HG03025 (cell line): ENCODE measurements at regions not wholly inside any gene's neighbourhood (a gene's known extent, or its start where the extent isn't known, plus 50 kb on each side); places are given as distances from the start of the nearest gene placed in this dataset.
A peak's percentile ranks its signal among the peaks of the same experiment; 100 is the strongest.
"Not testable (repeated sequence)": the region's sequence is repeated elsewhere in the genome, so short reads cannot be mapped to it uniquely, and the experiment has no call there.

Source experiments
- ATAC-seq: cut with Tn5 transposase; IDR thresholded peaks from one replicate; pipeline ENCODE4 v1.9.1; 2021; ENCODE audit warnings: mild to moderate bottlenecking, moderate library complexity; ENCODE audit not compliant: unreplicated experiment, low FRiP score

- no peak for ATAC-seq
These were observed 221.4 kb downstream of the GATA3 start for GRCh38 chr10:8275911-8276310.

GRCh38 chr10:8278099-8278498 lies 223.6 kb downstream of the GATA3 start:
- peak; percentile 82 for ATAC-seq

- ATAC-seq, result no peak
These were observed 225.1 kb downstream of the GATA3 start for GRCh38 chr10:8279598-8279997.

GRCh38 chr10:8280946-8281345 lies 226.5 kb downstream of the GATA3 start:
- no peak for ATAC-seq

GRCh38 chr10:8282340-8282739 lies 227.9 kb downstream of the GATA3 start:
- ATAC-seq, result no peak

GRCh38 chr10:8283166-8283905 lies 228.8 kb downstream of the GATA3 start:
- no peak for ATAC-seq

- no peak for ATAC-seq
These were observed 229.5 kb downstream of the GATA3 start for GRCh38 chr10:8283986-8284385.

GRCh38 chr10:8285970-8286369 lies 231.5 kb downstream of the GATA3 start:
- ATAC-seq, result not testable (repeated sequence)

- ATAC-seq, result no peak
These were observed 234.1 kb downstream of the GATA3 start for GRCh38 chr10:8288600-8288999.

GRCh38 chr10:8289186-8289924 lies 234.9 kb downstream of the GATA3 start:
- ATAC-seq, result no peak

- ATAC-seq, result no peak
These were observed 240.3 kb downstream of the GATA3 start for GRCh38 chr10:8294779-8295178.

GRCh38 chr10:8295311-8295710 lies 240.8 kb downstream of the GATA3 start:
- ATAC-seq, result no peak

GRCh38 chr10:8296090-8296733 lies 241.7 kb downstream of the GATA3 start:
- ATAC-seq, result no peak

GRCh38 chr10:8296734-8297101 lies 242.2 kb downstream of the GATA3 start:
- no peak for ATAC-seq

GRCh38 chr10:8297107-8297506 lies 242.6 kb downstream of the GATA3 start:
- no peak for ATAC-seq

GRCh38 chr10:8297959-8298358 lies 243.5 kb downstream of the GATA3 start:
- no peak for ATAC-seq

- ATAC-seq, result no peak
These were observed 244.5 kb downstream of the GATA3 start for GRCh38 chr10:8298896-8299570.

- ATAC-seq, result no peak
These were observed 246.4 kb downstream of the GATA3 start for GRCh38 chr10:8300925-8301324.

GRCh38 chr10:8301333-8301732 lies 246.8 kb downstream of the GATA3 start:
- ATAC-seq, result no peak

- ATAC-seq, result no peak
These were observed 247.3 kb downstream of the GATA3 start for GRCh38 chr10:8301831-8302230.

GRCh38 chr10:8302565-8302964 lies 248.1 kb downstream of the GATA3 start:
- no peak for ATAC-seq
